GM19467 (cell line): ENCODE measurements at regions not wholly inside any gene's neighbourhood (a gene's known extent, or its start where the extent isn't known, plus 50 kb on each side); places are given as distances from the start of the nearest gene placed in this dataset.
"Not testable (repeated sequence)": the region's sequence is repeated elsewhere in the genome, so short reads cannot be mapped to it uniquely, and the experiment has no call there.

Experiments used
- ATAC-seq: cut with Tn5 transposase; IDR thresholded peaks from one replicate; pipeline ENCODE4 v1.9.1; 2021; ENCODE audit warnings: mild to moderate bottlenecking, moderate library complexity; ENCODE audit not compliant: unreplicated experiment

DNA sequence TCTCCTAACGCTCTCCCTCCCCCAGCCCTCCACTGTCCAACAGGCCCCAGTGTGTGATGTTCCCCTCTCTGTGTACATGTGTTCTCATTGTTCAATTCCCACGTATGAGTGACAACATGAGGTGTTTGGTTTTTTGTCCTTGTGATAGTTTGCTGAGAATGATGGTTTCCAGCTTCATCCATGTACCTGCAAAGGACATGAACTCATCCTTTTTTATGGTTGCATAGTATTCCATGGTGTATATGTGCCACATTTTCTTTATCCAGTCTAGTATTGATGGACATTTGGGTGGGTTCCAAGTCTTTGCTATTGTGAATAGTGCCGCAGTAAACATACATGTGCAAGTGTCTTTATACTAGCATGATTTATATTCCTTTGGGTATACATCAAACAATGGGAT is 347.4 kb downstream of the MAGEE1 start:
- ATAC-seq: not testable (repeated sequence)

- no peak for ATAC-seq
These were observed 368.8 kb downstream of the MAGEE1 start for GRCh38 chrX:76796311-76796710.

GRCh38 chrX:76802708-76803107 is 375.2 kb downstream of the MAGEE1 start:
- ATAC-seq: no peak

DNA sequence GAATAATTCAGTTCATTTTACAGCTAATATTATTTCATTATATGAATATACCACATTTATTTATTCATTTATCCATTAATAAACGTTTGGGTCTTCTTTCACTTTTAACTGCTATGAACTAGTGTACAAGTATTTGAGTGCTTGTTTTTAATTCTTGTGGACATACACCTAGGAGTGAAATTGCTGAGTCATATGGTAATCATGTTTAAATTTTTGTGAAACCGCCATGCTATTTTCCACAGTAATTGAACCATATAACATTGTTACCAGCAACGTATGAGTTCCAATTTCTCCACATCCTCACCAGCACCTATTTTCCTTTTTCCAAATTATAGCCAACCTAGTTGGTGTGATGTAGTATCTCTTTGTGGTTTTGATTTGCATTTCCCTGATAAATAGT is 388.2 kb downstream of the MAGEE1 start:
- ATAC-seq: no peak

DNA sequence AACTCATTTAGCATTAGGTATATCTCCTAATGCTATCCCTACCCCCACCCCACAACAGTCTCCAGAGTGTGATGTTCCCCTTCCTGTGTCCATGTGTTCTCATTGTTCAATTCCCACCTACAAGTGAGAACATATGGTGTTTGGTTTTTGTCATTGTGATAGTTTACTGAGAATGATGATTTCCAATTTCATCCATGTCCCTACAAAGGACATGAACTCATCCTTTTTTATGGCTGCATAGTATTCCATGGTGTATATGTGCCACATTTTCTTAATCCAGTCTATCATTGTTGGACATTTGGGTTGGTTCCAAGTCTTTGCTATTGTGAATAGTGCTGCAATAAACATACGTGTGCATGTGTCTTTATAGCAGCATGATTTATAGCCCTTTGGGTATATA is 389.8 kb downstream of the MAGEE1 start:
- not testable (repeated sequence) for ATAC-seq

DNA sequence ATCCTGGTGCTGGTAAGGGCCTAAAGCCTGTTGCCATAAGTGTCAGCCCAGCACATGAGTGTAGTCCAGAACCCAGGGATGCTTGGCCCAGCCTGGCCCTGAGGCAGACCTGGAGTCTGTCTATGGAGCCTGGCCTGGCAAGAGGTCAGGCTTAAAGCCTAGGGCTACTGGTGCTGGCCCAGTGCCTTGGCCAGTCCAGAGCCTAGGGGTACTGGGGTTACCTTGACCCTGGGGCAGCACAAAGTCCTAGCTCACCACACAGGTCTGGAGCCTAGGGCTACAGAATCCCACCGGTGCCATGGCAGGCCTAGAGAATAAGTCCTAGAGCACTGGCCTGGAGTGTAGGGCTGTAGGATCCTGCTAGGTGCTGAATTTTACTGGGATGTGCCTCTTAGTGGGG is 393.8 kb downstream of the MAGEE1 start:
- no peak for ATAC-seq

- no peak for ATAC-seq
These were observed 400.2 kb downstream of the MAGEE1 start for GRCh38 chrX:76827672-76828071.

- ATAC-seq: not testable (repeated sequence)
These were observed 413.4 kb downstream of the MAGEE1 start for GRCh38 chrX:76840902-76841301.

DNA sequence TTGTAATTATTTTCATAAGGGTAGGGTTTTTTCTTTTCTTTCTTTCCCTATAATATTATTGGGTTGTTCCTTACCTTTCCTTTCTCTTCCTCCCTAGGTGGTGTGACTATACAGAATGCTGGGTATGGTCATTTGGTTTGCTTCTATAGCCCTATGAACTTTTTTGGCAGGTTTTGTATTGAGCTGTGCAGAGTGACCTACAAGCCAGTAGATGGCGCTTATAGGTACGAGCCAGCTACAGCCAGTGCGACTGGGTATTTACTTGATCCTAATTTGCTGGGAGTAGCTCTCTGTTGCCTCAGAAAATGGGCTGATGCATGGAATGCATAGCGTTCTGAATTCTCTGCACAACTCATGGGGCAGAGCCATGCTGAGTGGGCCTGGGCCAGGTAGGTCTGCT is 423.3 kb downstream of the MAGEE1 start:
- no peak for ATAC-seq

GRCh38 chrX:76862509-76862908 is 435.0 kb downstream of the MAGEE1 start:
- ATAC-seq: no peak

DNA sequence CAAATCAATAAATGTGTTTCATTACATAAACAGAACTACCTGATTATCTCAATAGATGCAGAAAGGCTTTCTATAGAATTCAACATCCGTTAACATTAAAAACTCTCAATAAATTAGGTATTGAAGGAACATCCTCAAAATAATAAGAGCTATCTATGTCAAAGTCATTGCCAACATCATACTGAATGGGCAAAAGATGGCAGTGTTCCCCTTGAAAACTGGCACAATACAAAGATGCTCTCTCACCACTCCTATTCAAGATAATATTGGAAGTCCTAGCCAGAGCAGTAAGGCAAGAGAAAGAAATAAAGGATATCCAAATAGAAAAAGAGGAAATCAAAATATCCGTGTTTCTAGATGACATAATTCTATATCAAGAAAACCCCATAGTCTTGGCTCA is 466.4 kb downstream of the MAGEE1 start:
- ATAC-seq: no peak

GRCh38 chrX:76915836-76916235 is 488.3 kb downstream of the MAGEE1 start:
- no peak for ATAC-seq

- no peak for ATAC-seq
These were observed 490.5 kb downstream of the MAGEE1 start for GRCh38 chrX:76918033-76918432.

- no peak for ATAC-seq
These were observed 492.3 kb downstream of the MAGEE1 start for GRCh38 chrX:76919761-76920160.

DNA sequence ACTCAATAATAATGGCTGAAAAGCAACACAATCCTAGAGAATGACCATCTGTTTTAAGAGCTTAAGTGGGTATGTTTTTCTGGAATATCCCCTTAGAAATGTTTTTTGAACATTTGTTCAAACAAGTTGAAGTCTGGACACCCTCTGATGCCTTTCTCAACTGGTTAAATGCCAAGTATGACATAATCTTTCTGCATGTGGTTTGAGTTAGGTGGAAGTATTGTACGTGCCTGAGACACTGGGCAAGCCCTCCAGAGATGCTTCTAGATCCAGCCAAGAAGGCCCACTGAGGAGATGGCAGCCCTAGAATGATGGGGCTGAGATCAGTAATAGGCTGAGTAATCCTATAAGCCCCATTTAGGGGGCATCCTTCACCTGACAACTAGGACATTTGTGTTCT is 493.1 kb downstream of the MAGEE1 start:
- ATAC-seq: no peak

GRCh38 chrX:76921176-76921575 is 493.7 kb downstream of the MAGEE1 start:
- ATAC-seq: no peak

DNA sequence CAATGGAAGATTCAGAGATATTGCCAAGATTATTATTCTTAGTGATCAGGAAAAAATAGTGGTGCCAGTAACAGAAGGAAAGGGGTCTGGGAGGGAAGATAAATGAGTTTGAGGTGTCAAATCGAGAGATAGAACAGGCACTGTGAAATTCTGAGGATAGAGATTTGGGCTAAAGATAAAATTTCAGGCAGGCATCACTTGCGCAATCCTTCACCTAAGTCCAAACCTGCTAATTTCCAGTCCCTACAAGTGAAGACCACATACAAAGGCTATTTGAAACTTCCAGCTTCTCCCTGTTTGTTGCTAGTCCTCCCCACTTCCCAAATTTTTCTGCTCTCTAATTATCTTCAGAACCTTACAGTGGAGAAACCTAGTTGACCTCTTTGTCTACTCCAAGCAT is 494.6 kb downstream of the MAGEE1 start:
- ATAC-seq: no peak

- not testable (repeated sequence) for ATAC-seq
These were observed 497.1 kb downstream of the MAGEE1 start for GRCh38 chrX:76924616-76925015.

DNA sequence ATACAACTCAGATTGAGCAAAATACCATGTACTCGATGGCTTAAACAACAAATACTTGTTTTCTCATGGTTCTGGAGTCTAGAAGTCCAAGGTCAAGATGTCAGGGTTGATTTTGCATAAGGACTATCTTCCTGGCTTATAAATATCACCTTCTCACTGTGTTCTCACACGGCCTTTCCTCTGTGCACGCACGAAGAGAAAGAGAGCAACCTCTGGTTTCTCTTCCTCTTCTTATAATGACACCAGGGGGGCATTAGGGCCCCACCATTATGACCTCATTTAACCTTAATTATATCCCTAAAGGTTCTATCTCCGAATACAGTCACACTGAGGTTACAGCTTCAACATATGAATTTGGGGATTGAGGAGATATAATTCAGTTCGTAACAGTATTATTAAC is 504.0 kb downstream of the MAGEE1 start:
- no peak for ATAC-seq

DNA sequence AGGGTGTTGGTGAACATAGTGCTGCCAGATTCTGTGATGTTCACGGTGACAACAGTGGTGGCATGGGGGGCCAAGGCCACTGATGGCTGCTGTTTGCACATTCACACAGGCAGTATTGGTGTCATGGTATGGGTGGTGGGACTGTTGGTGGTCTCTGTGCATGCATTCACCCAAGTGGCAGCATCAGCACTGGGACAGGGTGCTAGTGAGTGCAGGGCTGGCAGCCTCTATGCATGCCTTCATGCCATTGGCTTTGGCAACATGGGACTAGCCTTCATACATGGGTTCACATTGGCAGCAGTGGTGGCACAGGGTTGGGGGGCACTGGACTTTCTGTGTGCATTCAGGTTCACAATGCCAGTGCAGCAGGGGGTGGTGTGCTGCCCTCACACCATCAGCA is 489.7 kb upstream of the FGF16 start:
- no peak for ATAC-seq

DNA sequence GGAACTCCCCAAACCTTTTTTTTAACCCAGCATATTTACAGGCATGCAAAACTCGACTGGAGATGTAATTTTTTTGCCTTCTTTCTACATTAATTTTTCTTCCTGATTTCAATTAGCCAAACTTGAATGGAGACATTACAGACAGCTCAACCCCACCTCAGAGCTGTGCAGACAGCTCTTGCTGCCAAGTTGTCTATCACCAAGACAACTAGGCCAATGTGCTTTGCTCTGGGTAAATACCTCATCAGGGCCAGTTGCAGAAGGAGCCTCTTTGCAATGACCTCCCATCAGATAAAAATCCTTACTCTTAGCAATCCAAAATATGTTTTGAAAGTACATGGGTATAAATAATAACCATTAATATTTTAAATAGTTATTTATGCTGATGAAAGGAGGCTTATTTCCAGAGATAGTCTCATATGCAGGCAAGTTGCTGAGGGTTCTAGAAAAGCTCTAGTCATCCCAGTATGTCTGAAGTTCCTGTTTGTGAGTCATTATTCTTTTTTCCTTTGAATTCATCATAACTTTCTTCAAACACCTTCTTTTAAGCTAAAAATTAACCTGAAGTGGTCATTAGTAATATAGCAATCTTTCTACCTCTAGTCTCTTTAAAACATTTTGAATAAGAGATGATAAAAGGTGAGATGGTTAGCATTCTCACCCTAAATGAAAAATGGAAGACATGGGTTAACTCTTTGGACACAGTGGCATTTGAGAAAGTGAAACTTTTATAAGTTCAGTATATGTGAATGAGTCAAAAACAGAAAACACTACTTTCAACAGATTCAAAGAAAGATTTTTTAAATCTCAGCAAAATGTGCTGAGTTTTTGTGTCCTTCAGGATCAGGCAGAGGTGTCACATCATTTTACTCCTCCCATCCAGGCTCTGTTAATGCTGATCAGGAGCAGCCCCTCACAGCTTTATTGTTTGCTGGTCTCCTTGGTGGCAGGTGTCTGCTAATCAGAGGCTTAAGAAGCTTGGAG is 475.5 kb upstream of the FGF16 start:
- peak; percentile 49 for ATAC-seq

- no peak for ATAC-seq
These were observed 469.7 kb upstream of the FGF16 start for GRCh38 chrX:76977452-76977851.

- no peak for ATAC-seq
These were observed 459.8 kb upstream of the FGF16 start for GRCh38 chrX:76987381-76987780.
